A172 (cell line): ENCODE measurements at regions not wholly inside any gene's neighbourhood (a gene's known extent, or its start where the extent isn't known, plus 50 kb on each side); places are given as distances from the start of the nearest gene placed in this dataset.

Source experiments
- DNase-seq: peaks from one replicate; pipeline ENCODE4 v3.0.0-alpha.2; 2015; ENCODE audit warnings: low spot score

DNA sequence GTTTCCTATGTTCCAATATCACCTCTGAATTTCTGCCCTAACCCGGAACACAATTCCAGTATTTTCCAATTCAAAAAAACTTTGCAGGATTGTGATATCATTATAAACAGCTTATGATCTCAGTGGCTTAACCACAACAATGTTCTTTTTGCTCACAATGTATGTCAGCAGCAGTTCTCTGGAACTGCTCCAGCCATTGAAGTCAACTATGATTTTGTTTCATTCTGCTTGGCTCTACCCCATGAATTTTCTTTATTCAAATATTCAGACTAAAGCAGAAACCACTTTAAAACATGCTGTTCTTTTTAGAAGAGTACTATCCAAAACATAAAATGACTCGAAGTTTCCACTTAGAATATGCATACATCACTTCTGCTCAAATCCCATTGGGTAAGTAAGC lies 1611.1 kb downstream of the ARAP2 start:
- no peak for DNase-seq

DNA sequence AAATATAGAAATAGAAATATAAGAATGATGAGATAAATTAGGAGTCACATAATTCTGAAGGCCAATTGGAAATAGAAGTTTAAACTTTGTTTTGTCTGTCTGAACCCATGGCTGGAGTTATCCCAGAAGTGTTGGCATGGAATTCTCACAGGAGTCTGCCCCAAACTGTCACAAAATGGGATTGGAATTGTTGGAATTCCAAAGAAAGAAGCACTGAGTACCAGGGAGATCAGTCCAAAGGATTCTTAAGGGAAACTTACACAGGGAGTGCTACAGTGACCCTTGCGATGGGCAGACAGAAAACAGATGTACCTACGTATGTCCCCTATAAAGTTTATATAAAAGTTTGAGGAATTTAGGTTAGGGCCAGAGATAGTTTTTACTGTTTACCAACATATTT lies 1607.7 kb downstream of the ARAP2 start:
- no peak for DNase-seq

DNA sequence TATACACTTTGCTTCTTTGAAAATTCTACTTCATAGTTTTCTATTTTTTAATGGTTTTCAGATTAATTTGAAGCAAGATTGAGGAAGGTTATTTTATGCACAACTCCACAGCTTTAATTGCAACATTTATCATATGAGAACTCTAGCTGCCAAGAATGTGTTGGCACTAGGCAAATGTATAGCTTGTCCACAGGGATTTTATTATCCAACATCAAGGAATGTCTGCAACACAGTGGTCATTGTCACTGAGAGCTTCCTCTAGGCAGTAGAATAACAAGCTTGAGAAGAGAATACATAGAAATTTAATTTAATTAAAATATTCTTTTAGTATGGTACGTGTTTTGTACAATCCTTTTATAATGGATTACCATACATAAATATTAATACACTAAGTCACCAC lies 1600.8 kb downstream of the ARAP2 start:
- DNase-seq = no peak

DNA sequence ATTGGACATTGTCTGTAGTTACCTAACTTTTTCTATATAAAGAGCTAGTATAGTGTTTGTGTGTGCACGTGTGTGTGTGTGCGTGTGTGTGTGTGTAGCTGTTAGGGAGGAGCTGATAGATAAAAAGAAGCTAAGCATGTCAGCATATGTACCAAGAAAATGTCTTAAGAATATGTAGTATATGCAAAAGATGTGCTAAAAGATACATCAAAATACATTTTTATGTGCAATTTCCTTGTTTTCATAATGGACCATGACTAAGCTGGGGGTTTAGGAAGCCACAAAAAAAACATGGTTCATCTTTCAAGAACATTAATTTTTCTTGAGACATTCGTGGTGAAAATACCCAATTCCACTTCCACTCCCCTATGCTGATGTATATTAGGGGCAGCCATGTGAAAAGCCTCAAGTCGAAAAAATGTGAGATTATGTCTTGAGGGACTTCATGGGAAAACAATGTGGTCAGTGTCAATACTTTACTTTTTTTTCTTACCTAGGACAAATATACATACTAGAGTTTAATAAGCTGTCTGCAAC lies 1599.7 kb downstream of the ARAP2 start:
- no peak for DNase-seq

DNA sequence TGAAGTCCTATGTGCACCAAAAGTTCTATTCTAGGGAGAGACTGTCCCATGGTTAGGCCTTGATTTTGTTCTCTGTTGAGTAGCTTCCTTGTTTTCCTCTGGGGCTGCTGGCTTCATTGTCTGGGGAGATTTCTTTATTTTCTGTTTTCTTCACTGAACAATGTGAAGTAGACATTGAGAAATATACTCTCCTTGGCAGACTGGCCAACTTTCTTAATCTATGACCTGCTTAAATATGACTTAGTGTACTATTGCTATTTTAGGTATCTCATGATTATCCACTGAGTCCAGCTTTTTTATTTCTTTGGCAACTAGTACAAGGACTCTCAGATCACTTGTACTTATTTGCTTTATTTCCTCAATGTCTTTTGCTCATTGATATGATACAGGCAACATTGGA lies 1594.6 kb downstream of the ARAP2 start:
- DNase-seq = no peak

DNA sequence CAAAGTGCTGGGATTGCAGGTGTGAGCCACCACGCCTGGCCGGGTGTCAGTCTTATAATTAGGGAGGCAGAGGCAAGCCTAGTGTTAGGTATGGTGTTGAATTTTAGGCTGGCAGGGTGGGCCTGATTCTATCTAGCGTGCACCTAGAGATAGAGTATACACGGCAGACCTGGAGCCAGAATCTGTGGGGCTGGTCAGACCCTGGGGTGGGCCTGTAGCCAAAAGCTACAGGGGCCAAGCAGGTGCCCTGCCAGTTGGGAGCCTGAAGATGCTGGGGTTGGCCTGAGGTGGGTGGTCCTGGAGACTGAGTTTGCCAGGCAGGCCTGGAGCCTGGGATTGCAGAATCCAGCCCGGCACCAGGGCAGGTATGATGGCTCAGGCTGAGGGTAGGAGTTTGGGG lies 1580.3 kb downstream of the ARAP2 start:
- no peak for DNase-seq

DNA sequence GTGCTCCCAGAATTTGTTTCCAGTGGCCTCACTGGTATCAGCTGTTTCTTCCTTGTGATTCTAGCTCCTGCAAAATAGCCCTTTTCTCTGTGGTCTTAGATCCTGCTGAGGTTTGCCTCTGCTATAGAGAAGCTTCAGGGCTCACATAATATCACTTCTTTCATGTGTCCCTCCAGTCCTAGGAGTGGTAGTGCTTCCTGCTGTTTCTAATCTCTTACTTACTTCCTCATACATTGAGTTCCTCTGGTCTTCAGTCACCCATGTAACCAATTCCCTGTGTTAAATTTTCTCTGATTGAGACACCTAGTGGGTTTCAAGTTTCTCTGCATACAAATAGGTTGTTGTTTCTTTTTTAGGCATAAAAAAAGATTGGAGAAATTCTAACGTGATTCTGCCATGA lies 1567.9 kb downstream of the ARAP2 start:
- DNase-seq = no peak

DNA sequence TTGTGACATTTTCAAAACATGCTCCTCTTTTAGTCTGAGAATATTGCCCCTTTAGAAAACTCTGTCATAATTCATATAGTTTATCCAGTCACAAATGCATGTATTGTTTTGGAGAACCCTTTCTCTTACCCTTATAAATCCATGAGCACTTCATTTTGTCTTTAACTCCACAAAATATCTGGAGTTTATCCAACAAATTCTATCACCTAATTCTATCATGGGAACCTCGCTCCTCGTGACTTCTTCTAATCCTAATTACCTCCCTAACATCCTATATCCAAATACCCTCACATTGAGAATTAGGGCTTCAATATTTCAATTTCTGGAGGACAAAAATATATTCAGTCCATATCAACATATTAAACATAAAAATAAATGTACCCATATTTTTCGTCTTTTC lies 1565.9 kb downstream of the ARAP2 start:
- no peak for DNase-seq

DNA sequence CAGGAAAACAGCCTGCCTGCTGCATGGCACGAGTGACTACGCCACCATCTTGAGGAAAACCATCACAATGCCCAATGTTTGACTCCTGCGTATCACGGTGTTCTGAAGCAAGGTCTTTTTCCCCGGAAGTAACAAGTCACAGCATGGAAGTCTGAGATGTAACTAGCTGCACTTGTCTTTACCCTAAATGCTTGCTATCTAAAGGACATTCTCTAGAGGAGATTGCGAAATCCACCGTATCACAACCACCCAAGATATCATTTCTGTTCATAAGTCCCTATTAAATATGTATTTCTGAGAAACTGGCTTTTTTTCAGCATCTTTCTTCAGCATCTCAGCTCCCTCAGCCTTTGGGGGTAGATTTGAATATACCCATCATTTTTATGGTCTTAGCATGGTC lies 1565.1 kb downstream of the ARAP2 start:
- no peak for DNase-seq

DNA sequence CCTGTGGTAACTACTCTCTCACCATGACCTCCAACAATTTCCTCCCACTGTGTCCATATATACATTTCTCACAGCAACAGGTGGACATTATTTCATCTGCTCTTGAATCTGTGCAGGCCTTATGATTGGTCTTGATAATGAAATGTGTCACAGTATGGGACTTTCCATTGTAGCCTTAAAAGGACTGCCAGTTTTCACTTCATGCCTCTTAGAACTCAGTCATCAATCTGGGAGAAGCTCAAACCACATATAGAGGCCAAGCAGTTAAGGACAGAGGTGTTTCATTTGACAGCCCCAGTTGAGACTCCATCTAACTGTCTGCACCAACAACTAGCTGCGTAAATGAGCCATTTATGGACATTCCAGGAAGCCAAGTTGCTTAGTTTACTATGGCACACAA lies 1534.8 kb downstream of the ARAP2 start:
- DNase-seq = no peak

DNA sequence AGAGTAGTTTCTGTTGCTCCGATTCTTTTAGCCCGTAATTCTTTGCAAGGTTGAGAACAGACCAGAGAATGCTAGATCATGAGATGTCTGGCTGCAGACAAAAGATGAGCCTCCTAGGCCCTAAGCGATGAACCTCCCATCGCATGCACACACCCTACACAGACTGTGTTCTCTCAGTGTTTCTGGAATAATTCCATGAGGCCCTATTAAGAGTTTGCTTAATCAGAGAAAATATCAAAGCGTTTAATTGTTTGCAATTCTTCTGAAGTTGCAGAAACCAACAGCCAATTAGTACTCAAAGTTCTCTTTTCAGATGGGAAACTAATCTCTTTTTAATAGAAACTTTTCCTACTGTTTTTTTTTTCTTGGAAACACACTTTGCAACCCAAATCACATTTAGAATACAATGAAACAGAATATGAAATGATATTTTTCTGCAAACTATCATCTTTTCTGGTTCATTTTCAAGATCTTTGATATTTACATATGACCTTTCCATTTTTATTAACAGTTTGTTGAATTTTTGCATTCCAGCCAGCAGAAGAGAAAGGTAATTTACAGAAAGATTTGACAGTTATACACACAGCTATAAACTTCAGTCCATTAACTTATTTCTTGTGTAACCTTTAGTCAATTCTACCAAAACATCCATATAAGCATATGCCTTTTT lies 1525.6 kb downstream of the ARAP2 start:
- DNase-seq = no peak

DNA sequence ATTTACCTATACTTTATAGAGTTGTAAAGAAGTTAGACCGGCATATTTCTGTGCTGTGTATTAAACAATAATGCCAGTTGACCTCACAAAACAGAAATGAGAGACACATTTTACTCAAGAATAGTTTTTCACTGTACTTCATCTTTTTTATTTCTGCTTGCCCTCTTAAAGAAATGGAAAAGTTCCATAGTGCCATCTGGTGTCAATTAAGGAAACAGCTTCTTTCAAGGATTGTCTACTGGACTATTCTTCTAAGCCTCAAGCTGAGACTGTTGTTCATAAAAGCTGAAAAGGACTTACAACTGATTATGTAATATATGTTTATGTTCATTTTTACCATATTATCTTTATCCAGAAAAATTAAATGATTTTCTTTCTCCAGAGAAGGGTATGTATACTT lies 1523.7 kb downstream of the ARAP2 start:
- peak; percentile 41 for DNase-seq

DNA sequence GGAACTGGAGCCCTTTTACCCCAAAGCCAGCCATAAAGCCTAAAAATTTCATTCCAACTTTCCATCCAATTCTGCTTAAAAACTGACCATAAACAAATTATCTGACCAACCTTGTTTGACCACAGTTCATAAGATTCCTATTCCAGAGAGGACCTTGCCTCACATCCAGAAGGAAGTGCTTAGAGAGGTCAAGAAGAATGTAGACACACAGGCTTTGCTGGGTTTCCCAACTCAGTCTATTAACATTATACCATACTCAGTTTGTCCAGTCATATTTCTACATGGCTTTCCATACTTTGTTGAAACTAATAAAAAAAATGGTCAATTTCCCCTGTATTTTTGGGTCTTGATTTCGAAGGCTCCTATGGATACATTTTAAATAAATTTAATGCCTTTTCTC lies 1522.5 kb downstream of the ARAP2 start:
- no peak for DNase-seq

DNA sequence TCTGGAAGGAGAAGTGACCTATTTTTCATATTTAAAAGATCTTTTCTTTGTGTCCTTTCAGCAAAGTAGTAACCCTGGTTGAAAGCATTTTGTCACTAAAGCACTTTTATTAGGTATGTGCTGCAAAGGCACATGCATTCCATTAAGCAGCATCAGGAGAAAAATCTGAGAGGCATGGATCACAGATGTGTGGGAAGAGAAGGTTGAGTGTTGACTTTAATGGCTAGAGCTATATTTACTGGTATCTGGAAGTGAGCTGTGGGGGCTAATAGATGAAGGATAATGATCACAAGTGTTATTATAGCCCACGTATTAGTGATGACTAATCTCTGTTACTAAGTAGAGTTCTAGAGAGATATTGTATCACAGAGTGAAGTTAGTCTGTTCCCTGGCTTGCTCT lies 1520.7 kb downstream of the ARAP2 start:
- no peak for DNase-seq

DNA sequence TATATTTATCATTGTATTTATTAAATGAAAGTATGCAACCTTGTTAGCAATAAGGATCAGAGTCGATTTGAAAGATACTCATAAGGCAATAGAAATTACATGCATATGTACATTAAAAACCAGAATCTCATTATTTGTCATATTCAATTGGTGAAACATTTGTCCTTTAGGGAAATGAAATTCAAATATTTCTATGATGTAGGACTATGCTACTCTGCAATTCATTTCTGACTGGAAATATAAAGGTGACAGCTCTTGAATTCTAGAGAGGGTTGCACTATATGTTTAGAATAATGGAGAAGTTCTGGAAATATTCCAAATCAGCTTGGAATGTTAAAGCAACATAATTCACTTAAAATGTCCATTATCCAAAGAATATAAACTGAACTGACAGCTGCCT lies 1519.8 kb downstream of the ARAP2 start:
- DNase-seq = no peak

DNA sequence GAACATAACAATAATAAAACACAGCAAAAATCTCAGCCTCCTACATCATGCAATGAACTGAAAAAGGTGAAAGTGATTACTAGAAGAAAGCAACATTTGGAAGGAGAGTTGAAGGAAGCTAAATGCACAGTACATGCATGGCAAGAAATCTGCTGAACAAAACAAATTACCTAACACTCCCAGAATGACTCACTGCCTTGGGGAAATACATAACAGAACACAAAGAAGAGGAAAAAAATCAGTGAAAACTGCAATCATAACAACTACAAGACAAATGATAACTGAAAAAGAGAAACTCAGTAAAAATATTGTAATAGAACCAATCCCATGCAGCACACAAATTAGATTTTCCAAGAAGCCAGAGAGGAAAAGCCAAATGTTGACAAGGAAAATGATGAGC lies 1513.2 kb downstream of the ARAP2 start:
- DNase-seq = no peak

DNA sequence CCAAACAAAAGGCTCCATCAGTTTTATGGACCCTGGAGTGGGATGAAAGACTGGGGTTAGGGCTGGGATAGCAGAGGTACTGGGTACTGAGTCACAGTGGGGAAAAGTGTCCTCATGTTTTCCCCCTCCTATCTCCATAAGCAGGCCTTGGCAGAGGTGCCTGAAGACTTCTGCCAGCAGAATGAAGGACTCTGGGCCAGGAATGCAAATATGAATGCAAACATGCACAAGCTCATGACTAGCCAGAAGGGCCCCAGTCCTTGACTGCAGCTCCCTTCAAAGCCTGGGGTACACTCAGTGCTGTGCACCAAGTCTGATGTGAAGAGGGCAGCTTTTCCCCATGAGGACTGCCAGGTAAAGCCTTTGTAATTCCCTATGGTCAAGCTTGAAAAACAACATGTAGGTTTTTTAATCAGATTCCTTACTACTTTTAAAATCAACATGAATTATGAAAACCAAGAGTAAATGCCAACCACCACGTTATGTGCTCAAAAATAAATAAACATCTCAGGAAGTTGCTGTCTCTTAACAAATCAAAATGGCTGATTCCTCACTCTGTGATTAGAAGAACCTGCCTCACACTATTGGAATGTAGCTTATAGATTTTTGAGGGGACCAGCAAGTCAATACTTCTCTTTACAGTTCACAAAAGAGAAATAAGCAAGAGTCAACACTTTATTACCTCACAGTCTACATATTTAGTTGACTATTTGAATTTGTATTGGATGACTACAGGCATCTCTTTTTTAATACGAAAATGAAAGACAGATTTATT lies 1512.0 kb downstream of the ARAP2 start:
- DNase-seq = no peak

DNA sequence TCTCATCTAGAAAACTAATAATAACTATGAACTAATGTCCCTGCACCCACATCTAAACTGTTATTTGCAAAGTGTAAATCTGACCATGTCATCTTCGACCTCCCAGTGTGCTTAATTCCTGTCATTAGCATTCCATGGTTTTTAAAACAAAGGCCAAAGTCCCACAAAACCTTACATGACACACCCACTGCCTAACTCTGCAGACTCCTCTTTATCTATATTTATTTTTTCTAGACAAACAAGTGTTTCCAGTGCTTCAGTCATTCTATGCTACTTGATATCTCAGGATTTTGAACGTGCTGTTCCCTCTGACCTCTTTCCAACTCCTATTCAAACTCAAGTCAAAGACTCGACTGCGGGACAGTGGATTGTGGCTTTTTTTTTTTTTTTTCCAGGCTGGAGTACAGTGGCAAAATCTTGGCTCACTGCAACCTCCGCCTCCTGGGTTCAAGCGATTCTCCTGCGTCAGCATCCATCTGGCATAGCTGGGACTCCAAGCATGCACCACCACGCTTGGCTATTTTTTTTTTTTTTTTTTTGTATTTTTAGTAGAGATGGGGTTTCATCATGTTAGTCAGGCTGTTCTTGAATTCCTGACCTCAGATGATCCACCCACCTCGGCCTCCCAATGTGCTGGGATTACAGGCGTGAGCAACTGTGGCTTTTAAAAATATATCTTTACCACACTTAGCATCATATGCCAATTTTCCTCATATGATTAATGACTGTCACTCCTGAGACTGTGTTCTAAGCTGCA lies 1511.0 kb downstream of the ARAP2 start:
- peak; percentile 6 for DNase-seq

DNA sequence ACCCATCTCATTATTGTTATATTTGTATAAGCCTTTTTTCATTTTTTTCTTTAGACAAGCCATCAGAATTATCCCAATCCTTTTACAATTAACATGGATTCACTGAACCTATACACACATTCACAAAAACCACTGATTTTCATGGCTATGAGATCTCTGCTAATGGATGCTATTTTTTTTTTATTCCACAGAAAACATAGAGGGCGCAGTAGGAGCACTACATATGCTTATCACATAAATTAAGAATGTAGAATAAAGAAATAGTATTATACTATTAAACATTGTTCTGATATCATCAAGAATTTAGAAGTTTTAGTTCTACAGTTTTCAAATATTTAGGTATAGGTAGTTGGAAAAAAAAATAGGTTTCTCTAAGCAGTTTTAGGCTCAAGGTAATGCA lies 1477.4 kb downstream of the ARAP2 start:
- no peak for DNase-seq

DNA sequence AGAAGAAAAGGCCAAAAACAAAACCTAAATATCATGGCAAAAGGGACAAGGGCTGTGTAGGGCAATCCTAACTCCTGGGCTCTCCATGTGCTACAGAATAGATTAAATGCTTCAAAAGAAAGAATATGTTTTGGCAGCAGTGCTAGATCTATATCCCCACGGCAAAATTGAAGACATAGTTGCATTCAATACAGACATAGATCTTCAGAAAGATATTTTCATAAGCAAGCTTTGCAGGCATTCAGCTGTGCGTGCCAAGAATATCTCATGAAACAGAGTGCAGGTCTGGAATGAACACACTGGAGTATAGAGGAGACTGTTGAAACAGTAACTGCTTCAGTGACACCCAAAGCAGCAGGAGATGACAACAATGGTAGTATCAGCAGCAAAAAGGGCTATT lies 1476.9 kb downstream of the ARAP2 start:
- no peak for DNase-seq

DNA sequence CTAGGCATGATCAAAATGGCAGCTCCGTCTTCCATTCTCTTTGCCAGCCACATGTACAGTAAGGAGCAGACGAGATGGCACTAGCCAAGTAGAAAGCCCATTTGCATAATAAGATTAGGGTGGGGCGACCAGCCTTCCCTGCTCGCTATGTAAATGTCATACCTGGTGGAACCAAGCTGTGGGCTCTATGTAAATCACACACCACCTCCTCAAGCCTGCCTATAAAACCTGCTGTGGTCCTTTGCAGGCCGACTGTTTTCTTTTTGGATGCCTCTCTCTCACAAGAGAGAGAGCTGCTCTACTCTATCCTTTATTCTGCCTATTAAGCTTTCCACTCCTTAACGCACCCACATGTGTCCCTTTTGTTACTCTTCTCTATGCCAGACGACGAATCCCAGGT lies 1472.7 kb downstream of the ARAP2 start:
- DNase-seq = no peak

DNA sequence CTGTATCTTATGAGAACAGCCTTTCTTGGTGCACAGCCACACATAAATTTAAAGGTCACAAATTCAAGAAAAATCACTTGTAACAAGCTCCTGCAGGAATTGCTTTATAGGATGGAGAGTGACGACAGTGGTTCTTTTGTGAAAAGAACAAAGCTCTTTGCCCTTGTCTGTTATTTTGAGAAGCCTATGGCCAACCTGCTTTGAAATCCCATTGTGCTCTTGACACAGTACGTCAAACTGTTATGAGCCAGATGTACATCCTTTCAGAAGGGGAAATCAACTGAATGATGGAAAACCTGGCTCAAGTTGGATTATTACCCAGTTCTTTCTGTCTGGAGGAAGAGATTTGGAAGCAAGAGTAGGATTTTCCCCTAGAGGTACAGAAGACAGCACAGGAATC lies 1454.2 kb downstream of the ARAP2 start:
- DNase-seq = no peak

DNA sequence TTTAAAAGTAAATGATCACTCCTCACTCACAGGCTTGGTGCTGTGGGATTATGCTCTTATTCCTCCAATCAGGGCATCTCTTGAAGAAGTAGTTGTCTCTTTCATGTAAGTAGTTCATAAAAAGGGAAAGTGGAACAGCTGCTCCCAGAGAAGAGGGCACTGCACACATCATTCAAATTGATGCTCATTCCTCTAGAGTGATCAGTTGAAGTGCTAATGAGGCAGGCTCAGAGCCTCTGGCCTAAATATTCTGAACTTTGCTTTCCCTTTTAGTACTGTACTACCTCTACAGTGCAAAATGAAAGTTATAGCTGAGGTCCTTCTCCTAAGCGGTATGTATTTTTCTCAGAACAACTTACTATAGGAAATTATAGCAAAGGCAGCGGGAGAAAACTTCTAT lies 1453.1 kb downstream of the ARAP2 start:
- no peak for DNase-seq
